ENCODE measurements at regions not wholly inside any gene's neighbourhood (a gene's known extent, or its start where the extent isn't known, plus 50 kb on each side); places are given as distances from the start of the nearest gene placed in this dataset.

GRCh38 chr3:110656394-110657025, 415.1 kb upstream of the NECTIN3 start:
- no peaks in the 10 kb centered on the region for H3K27me3 ChIP-seq (ENCODE audit: control insufficient read depth in 1 of 2, insufficient read depth in 2 of 2, low read length in 2 of 2)
- H3K4me3 ChIP-seq (ENCODE audit: low read length in 2 of 2), result no peak overlapping the region
- H3K36me3 ChIP-seq (ENCODE audit: control insufficient read depth in 2 of 2, insufficient read depth in 2 of 2, low read length in 2 of 2), result no peaks in the 10 kb centered on the region
- H3K27ac ChIP-seq (ENCODE audit: low read length), result no peak overlapping the region
- H3K4me1 ChIP-seq (ENCODE audit: control insufficient read depth, insufficient read depth, low read length), result no peaks in the 10 kb centered on the region
- H3K9ac ChIP-seq (ENCODE audit: low read length in 2 of 2), result no peak overlapping the region
- H3K9me3 ChIP-seq (ENCODE audit: control insufficient read depth in 2 of 2, low read length in 2 of 2), result no peaks in the 10 kb centered on the region

GRCh38 chr3:110664148-110664547, 407.5 kb upstream of the NECTIN3 start:
- no peak overlapping the region for H3K4me3 ChIP-seq (ENCODE audit: low read length in 2 of 2)
- H3K27me3 ChIP-seq (ENCODE audit: control insufficient read depth in 1 of 2, insufficient read depth in 2 of 2, low read length in 2 of 2), result no peaks in the 10 kb centered on the region
- H3K27ac ChIP-seq (ENCODE audit: low read length), result no peak overlapping the region
- H3K9ac ChIP-seq (ENCODE audit: low read length in 2 of 2), result no peak overlapping the region
- no peaks in the 10 kb centered on the region for H3K36me3 ChIP-seq (ENCODE audit: control insufficient read depth in 2 of 2, insufficient read depth in 2 of 2, low read length in 2 of 2)
- no peaks in the 10 kb centered on the region for H3K9me3 ChIP-seq (ENCODE audit: control insufficient read depth in 2 of 2, low read length in 2 of 2)
- no peaks in the 10 kb centered on the region for H3K4me1 ChIP-seq (ENCODE audit: control insufficient read depth, insufficient read depth, low read length)

- Histone ChIP-seq H3K9me3 (ENCODE audit: control insufficient read depth in 2 of 2, low read length in 2 of 2) (no peaks in the 10 kb centered on the region), H3K27me3 (ENCODE audit: control insufficient read depth in 1 of 2, insufficient read depth in 2 of 2, low read length in 2 of 2) (no peaks in the 10 kb centered on the region), H3K4me1 (ENCODE audit: control insufficient read depth, insufficient read depth, low read length) (no peaks in the 10 kb centered on the region), H3K27ac (ENCODE audit: low read length) (no peak overlapping the region), H3K9ac (ENCODE audit: low read length in 2 of 2) (no peak overlapping the region), H3K36me3 (ENCODE audit: control insufficient read depth in 2 of 2, insufficient read depth in 2 of 2, low read length in 2 of 2) (no peaks in the 10 kb centered on the region), H3K4me3 (ENCODE audit: low read length in 2 of 2) (no peak overlapping the region)
These were observed 405.1 kb upstream of the NECTIN3 start for GRCh38 chr3:110666495-110666894.

- H3K4me3 ChIP-seq (ENCODE audit: low read length in 2 of 2), result no peak overlapping the region
- no peaks in the 10 kb centered on the region for H3K9me3 ChIP-seq (ENCODE audit: control insufficient read depth in 2 of 2, low read length in 2 of 2)
- no peaks in the 10 kb centered on the region for H3K4me1 ChIP-seq (ENCODE audit: control insufficient read depth, insufficient read depth, low read length)
- H3K9ac ChIP-seq (ENCODE audit: low read length in 2 of 2), result no peak overlapping the region
- no peaks in the 10 kb centered on the region for H3K27me3 ChIP-seq (ENCODE audit: control insufficient read depth in 1 of 2, insufficient read depth in 2 of 2, low read length in 2 of 2)
- no peak overlapping the region for H3K27ac ChIP-seq (ENCODE audit: low read length)
- no peaks in the 10 kb centered on the region for H3K36me3 ChIP-seq (ENCODE audit: control insufficient read depth in 2 of 2, insufficient read depth in 2 of 2, low read length in 2 of 2)
These were observed 404.4 kb upstream of the NECTIN3 start for GRCh38 chr3:110667216-110667615.

- Histone ChIP-seq H3K27me3 (ENCODE audit: control insufficient read depth in 1 of 2, insufficient read depth in 2 of 2, low read length in 2 of 2) (no peaks in the 10 kb centered on the region), H3K4me1 (ENCODE audit: control insufficient read depth, insufficient read depth, low read length) (no peaks in the 10 kb centered on the region), H3K9ac (ENCODE audit: low read length in 2 of 2) (no peak overlapping the region), H3K36me3 (ENCODE audit: control insufficient read depth in 2 of 2, insufficient read depth in 2 of 2, low read length in 2 of 2) (no peaks in the 10 kb centered on the region), H3K9me3 (ENCODE audit: control insufficient read depth in 2 of 2, low read length in 2 of 2) (no peaks in the 10 kb centered on the region), H3K27ac (ENCODE audit: low read length) (no peak overlapping the region), H3K4me3 (ENCODE audit: low read length in 2 of 2) (no peak overlapping the region)
These were observed 401.2 kb upstream of the NECTIN3 start for GRCh38 chr3:110670407-110670806.

GRCh38 chr3:110677506-110677905, 394.1 kb upstream of the NECTIN3 start:
- Histone ChIP-seq H3K9me3 (ENCODE audit: control insufficient read depth in 2 of 2, low read length in 2 of 2) (no peaks in the 10 kb centered on the region), H3K27ac (ENCODE audit: low read length) (no peak overlapping the region), H3K36me3 (ENCODE audit: control insufficient read depth in 2 of 2, insufficient read depth in 2 of 2, low read length in 2 of 2) (no peaks in the 10 kb centered on the region), H3K27me3 (ENCODE audit: control insufficient read depth in 1 of 2, insufficient read depth in 2 of 2, low read length in 2 of 2) (no peaks in the 10 kb centered on the region), H3K9ac (ENCODE audit: low read length in 2 of 2) (no peak overlapping the region), H3K4me3 (ENCODE audit: low read length in 2 of 2) (no peak overlapping the region), H3K4me1 (ENCODE audit: control insufficient read depth, insufficient read depth, low read length) (no peaks in the 10 kb centered on the region)

- Histone ChIP-seq H3K4me3 (ENCODE audit: low read length in 2 of 2) (no peak overlapping the region), H3K27ac (ENCODE audit: low read length) (no peak overlapping the region), H3K9me3 (ENCODE audit: control insufficient read depth in 2 of 2, low read length in 2 of 2) (no peaks in the 10 kb centered on the region), H3K9ac (ENCODE audit: low read length in 2 of 2) (no peak overlapping the region), H3K4me1 (ENCODE audit: control insufficient read depth, insufficient read depth, low read length) (no peaks in the 10 kb centered on the region), H3K27me3 (ENCODE audit: control insufficient read depth in 1 of 2, insufficient read depth in 2 of 2, low read length in 2 of 2) (no peaks in the 10 kb centered on the region), H3K36me3 (ENCODE audit: control insufficient read depth in 2 of 2, insufficient read depth in 2 of 2, low read length in 2 of 2) (no peaks in the 10 kb centered on the region)
These were observed 392.3 kb upstream of the NECTIN3 start for GRCh38 chr3:110679285-110679684.

GRCh38 chr3:110680450-110680849, 391.2 kb upstream of the NECTIN3 start:
- Histone ChIP-seq H3K36me3 (ENCODE audit: control insufficient read depth in 2 of 2, insufficient read depth in 2 of 2, low read length in 2 of 2) (no peaks in the 10 kb centered on the region), H3K27ac (ENCODE audit: low read length) (no peak overlapping the region), H3K4me3 (ENCODE audit: low read length in 2 of 2) (no peak overlapping the region), H3K9ac (ENCODE audit: low read length in 2 of 2) (no peak overlapping the region), H3K27me3 (ENCODE audit: control insufficient read depth in 1 of 2, insufficient read depth in 2 of 2, low read length in 2 of 2) (no peaks in the 10 kb centered on the region), H3K4me1 (ENCODE audit: control insufficient read depth, insufficient read depth, low read length) (no peaks in the 10 kb centered on the region), H3K9me3 (ENCODE audit: control insufficient read depth in 2 of 2, low read length in 2 of 2) (no peaks in the 10 kb centered on the region)

GRCh38 chr3:110684466-110684865, 387.1 kb upstream of the NECTIN3 start:
- Histone ChIP-seq H3K9ac (ENCODE audit: low read length in 2 of 2) (no peak overlapping the region), H3K27me3 (ENCODE audit: control insufficient read depth in 1 of 2, insufficient read depth in 2 of 2, low read length in 2 of 2) (no peaks in the 10 kb centered on the region), H3K36me3 (ENCODE audit: control insufficient read depth in 2 of 2, insufficient read depth in 2 of 2, low read length in 2 of 2) (no peaks in the 10 kb centered on the region), H3K4me3 (ENCODE audit: low read length in 2 of 2) (no peak overlapping the region), H3K9me3 (ENCODE audit: control insufficient read depth in 2 of 2, low read length in 2 of 2) (no peaks in the 10 kb centered on the region), H3K4me1 (ENCODE audit: control insufficient read depth, insufficient read depth, low read length) (no peaks in the 10 kb centered on the region), H3K27ac (ENCODE audit: low read length) (no peak overlapping the region)

- Histone ChIP-seq H3K9me3 (ENCODE audit: control insufficient read depth in 2 of 2, low read length in 2 of 2) (no peaks in the 10 kb centered on the region), H3K4me1 (ENCODE audit: control insufficient read depth, insufficient read depth, low read length) (no peaks in the 10 kb centered on the region), H3K36me3 (ENCODE audit: control insufficient read depth in 2 of 2, insufficient read depth in 2 of 2, low read length in 2 of 2) (no peaks in the 10 kb centered on the region), H3K27me3 (ENCODE audit: control insufficient read depth in 1 of 2, insufficient read depth in 2 of 2, low read length in 2 of 2) (no peaks in the 10 kb centered on the region), H3K9ac (ENCODE audit: low read length in 2 of 2) (no peak overlapping the region), H3K27ac (ENCODE audit: low read length) (no peak overlapping the region), H3K4me3 (ENCODE audit: low read length in 2 of 2) (no peak overlapping the region)
These were observed 386.0 kb upstream of the NECTIN3 start for GRCh38 chr3:110685630-110686029.

GRCh38 chr3:110686701-110687100, 384.9 kb upstream of the NECTIN3 start:
- Histone ChIP-seq H3K4me3 (ENCODE audit: low read length in 2 of 2) (no peak overlapping the region), H3K9ac (ENCODE audit: low read length in 2 of 2) (no peak overlapping the region), H3K27ac (ENCODE audit: low read length) (no peak overlapping the region), H3K36me3 (ENCODE audit: control insufficient read depth in 2 of 2, insufficient read depth in 2 of 2, low read length in 2 of 2) (no peaks in the 10 kb centered on the region), H3K27me3 (ENCODE audit: control insufficient read depth in 1 of 2, insufficient read depth in 2 of 2, low read length in 2 of 2) (no peaks in the 10 kb centered on the region), H3K4me1 (ENCODE audit: control insufficient read depth, insufficient read depth, low read length) (no peaks in the 10 kb centered on the region), H3K9me3 (ENCODE audit: control insufficient read depth in 2 of 2, low read length in 2 of 2) (no peaks in the 10 kb centered on the region)

Data from stomach smooth muscle (tissue), 2 donors.